ENCODE measurements at regions not wholly inside any gene's neighbourhood (a gene's known extent, or its start where the extent isn't known, plus 50 kb on each side); places are given as distances from the start of the nearest gene placed in this dataset.

DNA sequence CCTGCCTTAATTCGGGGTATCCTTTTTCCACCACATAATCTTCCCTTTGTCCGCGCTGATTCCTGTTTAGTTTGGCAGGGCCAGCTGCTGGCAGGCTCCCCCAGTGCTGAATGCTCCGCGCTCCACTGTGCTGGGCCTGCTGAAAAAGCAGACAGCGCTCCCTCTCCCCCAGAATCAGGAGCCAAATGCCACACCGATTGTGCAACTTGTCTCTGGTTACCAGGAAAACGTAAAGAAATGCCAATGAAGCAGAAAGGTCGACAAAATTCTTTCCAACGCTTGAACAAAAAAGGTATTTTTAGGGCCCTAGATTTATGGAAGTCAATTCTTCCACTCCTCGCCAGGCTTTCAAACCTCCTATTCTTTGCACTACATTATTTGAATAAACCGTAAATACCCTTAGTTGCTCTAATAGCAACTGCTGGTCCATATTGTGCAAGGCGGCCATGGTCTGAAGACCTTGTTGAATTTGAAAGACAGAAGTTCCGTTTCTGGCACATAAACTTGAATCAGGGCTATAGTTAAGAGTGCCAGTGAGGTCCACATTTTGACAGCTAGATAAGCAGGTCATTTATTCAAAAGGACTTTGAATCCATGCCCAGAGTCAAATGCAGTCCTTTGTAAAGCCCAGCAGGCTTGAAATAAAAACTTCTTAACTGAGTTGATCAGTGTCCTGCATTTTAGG, 206.7 kb upstream of the RFC3 start:
- TF ChIP-seq CTCF (IDR thresholded peaks at IDR 0.05; ENCODE audit: insufficient read depth, low read length, poor library complexity, severe bottlenecking) = no peak
- no peak for DNase-seq (ENCODE audit: extremely low read depth, insufficient read length)
- Histone ChIP-seq H3K27me3 (replicated peaks; ENCODE audit: control insufficient read depth, insufficient read depth, low read length) (no peaks in the 10 kb centered on the region), H3K36me3 (ENCODE audit: control insufficient read depth, insufficient read depth, low read length) (no peaks in the 10 kb centered on the region), H3K4me3 (replicated peaks; ENCODE audit: low read depth, low read length) (no peak overlapping the region)

DNA sequence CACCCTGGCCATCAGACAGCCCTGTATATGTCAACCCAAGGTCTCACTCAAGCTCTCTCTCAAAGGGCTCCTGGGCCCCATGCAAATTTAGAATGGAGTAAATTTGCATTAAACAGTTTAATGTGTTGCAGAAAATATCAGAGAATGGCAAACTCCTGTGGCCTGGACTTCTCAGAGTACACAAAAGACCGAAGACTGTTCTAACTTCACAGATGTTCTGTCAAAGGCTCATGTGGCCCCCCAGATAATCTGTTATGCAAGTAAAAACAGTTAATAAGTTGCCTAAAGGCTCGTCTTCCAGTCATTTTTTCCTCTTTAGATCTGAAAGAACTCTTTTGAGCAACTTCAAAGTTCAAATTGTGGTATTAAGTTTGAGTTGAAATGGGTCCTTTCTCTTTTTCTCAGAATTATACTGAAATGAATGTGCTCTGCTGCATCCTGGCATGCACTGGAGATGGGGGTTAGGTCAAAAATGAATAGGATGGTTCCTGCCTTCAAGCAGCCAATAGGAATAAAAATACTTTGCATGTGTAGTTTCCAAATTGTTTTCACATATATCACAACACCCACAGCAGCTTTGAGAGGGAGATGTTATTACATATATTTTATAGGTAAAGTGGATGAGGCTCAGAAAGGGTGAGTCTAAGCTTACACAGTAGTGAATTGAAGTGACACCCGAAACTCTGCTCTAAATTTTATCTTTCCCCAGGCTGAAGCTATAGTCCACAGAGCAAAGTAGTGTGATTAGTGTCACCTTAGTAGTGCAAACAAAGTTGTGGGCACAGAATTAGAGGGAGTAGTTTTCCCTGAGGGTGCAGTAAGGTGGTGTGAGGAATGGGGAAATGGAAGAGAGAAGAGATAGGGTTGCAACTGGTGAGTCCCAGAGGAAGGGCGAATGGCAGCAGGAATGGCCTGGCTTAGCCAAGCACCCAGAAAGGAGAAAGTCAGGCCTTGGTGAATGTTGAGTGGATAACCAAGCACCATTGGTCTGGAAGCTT, 205.0 kb upstream of the RFC3 start:
- no peaks in the 10 kb centered on the region for H3K27me3 ChIP-seq (replicated peaks; ENCODE audit: control insufficient read depth, insufficient read depth, low read length)
- DNase-seq (ENCODE audit: extremely low read depth, insufficient read length) = no peak
- H3K36me3 ChIP-seq (ENCODE audit: control insufficient read depth, insufficient read depth, low read length) = no peaks in the 10 kb centered on the region
- H3K4me3 ChIP-seq (replicated peaks; ENCODE audit: low read depth, low read length) = no peak overlapping the region
- no peak for TF ChIP-seq CTCF (IDR thresholded peaks at IDR 0.05; ENCODE audit: insufficient read depth, low read length, poor library complexity, severe bottlenecking)

DNA sequence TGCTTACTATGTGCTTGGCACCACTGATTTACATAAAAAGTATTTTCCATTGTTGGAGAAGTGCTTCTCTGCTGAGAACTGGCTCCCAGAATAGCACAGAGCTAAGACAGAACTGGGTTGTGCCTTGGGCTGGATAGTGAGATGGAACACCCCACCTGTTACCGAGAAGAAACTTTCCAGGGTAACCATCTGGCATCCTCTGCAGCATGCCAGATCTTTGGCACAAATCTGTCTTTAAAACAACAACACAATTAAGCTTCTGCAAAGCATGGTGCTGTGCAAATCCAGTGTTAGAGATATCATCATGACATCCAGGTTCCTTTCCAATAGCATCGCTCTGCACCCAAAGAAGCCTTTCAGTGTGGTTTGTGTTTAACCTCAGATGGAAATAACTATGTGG, 202.5 kb upstream of the RFC3 start:
- no peak for TF ChIP-seq CTCF (IDR thresholded peaks at IDR 0.05; ENCODE audit: insufficient read depth, low read length, poor library complexity, severe bottlenecking)
- no peak overlapping the region for H3K4me3 ChIP-seq (replicated peaks; ENCODE audit: low read depth, low read length)
- no peaks in the 10 kb centered on the region for H3K27me3 ChIP-seq (replicated peaks; ENCODE audit: control insufficient read depth, insufficient read depth, low read length)
- H3K36me3 ChIP-seq (ENCODE audit: control insufficient read depth, insufficient read depth, low read length) = no peaks in the 10 kb centered on the region
- DNase-seq (ENCODE audit: extremely low read depth, insufficient read length) = no peak

- Histone ChIP-seq H3K4me3 (replicated peaks; ENCODE audit: low read depth, low read length) (no peak overlapping the region), H3K27me3 (replicated peaks; ENCODE audit: control insufficient read depth, insufficient read depth, low read length) (no peaks in the 10 kb centered on the region), H3K36me3 (ENCODE audit: control insufficient read depth, insufficient read depth, low read length) (no peaks in the 10 kb centered on the region)
- TF ChIP-seq CTCF (IDR thresholded peaks at IDR 0.05; ENCODE audit: insufficient read depth, low read length, poor library complexity, severe bottlenecking) = no peak
- no peak for DNase-seq (ENCODE audit: extremely low read depth, insufficient read length)
These were observed 201.8 kb upstream of the RFC3 start for GRCh38 chr13:33616130-33616529.

- TF ChIP-seq CTCF (IDR thresholded peaks at IDR 0.05; ENCODE audit: insufficient read depth, low read length, poor library complexity, severe bottlenecking) = no peak
- no peak for DNase-seq (ENCODE audit: extremely low read depth, insufficient read length)
- Histone ChIP-seq H3K4me3 (replicated peaks; ENCODE audit: low read depth, low read length) (no peak overlapping the region), H3K27me3 (replicated peaks; ENCODE audit: control insufficient read depth, insufficient read depth, low read length) (no peaks in the 10 kb centered on the region), H3K36me3 (ENCODE audit: control insufficient read depth, insufficient read depth, low read length) (no peaks in the 10 kb centered on the region)
These were observed 200.9 kb upstream of the RFC3 start for GRCh38 chr13:33617055-33617454.

All from GM06990 (cell line).